HG03558 (cell line): ENCODE measurements at regions not wholly inside any gene's neighbourhood (a gene's known extent, or its start where the extent isn't known, plus 50 kb on each side); places are given as distances from the start of the nearest gene placed in this dataset.
"Not testable (repeated sequence)": the region's sequence is repeated elsewhere in the genome, so short reads cannot be mapped to it uniquely, and the experiment has no call there.

Source experiments
- ATAC-seq: cut with Tn5 transposase; IDR thresholded peaks from one replicate; pipeline ENCODE4 v1.9.1; 2021; ENCODE audit warnings: moderate number of reproducible peaks; ENCODE audit not compliant: unreplicated experiment; ENCODE audit errors: extremely low read depth

DNA sequence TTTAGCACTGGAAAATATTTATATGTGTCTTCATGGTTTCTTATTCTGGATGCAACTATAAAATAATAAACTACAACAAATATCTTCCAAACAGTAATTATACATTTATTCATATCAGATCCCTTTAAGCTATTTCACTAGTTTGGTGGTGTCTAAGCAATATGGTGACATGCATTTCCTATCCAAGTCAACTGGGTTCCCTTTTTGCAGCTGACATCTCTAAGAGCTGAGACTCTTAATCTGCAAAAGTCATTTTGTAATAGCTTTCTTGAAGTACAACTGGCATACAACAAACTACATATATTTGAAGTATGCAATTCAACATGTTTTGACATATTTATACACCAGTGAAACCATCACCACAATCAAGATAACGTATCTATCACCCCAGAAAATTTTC, 59.9 kb upstream of the SLC1A4 start:
- ATAC-seq = no peak

DNA sequence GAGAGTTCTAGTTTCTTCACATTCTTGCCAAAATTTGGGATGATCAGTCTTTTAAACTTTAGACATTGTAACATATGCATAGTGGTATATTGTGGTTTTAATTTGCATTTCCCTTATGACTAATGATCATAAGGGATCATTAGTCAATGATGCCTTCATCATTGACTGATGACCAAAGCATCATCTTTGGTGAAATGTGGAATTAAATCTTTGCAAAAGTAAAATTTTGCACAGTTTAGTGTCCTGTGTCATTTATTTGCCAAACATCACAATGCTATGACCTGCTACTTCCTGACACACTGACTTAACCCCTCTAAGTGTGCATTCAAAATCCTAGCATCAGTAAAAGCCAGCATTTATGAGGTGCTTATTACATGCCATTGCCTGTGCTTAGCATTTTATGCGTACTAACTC, 58.9 kb upstream of the SLC1A4 start:
- no peak for ATAC-seq

DNA sequence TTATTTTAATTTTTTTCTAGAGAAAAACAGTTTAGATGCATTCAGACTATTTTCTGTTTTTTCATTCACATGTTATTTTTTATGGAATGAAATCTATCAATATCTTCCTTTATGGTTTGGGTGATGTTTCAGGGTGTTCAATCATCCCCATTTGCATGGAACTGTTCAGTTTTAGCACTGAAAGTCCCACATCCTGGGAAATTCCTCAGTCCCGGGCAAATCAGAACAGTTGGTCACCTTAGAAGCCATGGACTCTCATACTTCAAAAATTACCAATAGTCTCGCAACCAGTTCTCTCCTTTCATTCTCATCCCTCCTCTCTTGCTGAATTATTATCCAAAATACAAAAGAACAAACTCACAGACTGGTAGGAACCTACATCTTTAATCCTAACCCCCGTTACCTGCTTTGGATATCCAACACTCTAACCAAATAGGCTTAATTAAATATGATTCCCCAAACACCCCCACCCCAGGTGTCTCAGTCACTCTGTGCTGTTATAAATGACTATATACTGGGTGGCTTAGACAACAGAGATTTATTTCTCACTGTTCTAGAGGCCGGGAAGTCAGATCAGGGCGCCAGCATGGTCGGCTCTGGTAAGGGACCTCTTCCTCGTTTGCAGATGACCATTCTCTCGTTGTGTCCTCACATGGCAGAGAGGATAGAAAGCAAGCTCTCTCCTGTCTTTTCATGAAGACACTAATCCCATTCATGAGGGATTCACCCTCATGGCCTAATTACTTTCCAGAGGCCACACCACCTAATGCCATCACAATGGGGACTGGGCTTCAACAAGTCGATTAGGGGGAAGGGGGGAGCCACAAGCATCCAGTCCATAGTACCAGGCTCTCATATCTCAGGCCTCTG, 57.7 kb upstream of the SLC1A4 start:
- no peak for ATAC-seq

DNA sequence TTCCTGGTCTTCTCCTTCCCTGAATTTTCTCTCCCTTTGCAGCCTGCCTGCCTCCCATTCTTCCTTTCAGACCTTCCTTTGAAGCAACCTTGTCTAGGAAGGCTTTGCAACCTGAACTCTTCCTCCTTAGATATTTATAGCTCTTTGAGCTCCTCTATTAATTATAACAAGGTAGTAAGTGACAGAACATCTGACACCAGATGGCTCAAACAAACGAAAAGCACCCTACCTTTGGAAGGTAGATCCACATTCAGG, 57.2 kb upstream of the SLC1A4 start:
- ATAC-seq = no peak

DNA sequence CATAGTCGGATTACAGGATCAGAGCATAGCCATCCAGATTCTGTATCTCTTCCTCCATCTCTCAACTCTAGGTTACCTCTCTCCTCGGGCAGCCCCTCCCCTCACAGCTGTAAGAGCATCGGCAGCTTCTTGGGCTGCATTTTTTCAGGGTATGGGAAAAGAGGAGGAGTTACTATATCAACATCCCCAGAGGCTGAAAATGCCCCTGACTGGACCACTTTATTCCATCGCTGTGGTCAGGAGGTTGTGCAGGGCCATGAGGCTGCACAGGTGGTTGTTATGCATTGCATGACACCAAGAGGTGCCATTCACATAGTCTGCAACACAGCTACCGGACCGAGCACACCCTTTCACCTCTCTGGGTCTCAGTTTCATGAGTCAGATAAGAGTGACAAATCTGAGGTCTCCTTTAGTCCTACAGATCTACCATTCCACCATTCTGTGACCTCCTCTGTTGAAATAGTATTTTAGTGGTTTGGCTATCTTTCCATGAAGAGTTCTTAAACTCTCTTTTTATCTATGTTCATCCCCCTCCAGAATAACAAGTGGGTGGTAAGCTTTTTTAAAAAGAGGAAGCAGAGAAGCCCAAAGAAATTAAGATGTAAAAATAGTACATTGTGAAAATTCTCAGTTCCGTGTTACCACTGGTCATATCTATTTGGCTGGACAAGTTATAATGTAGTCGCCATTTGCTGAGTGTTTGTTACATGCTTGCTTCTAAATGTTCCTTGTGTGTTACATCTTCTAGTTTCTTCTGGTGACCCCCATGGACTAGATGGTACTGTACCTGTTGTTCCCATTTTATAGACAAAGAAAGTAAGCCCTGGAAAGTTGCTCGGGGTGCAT, 56.6 kb upstream of the SLC1A4 start:
- peak; percentile 73 for ATAC-seq

DNA sequence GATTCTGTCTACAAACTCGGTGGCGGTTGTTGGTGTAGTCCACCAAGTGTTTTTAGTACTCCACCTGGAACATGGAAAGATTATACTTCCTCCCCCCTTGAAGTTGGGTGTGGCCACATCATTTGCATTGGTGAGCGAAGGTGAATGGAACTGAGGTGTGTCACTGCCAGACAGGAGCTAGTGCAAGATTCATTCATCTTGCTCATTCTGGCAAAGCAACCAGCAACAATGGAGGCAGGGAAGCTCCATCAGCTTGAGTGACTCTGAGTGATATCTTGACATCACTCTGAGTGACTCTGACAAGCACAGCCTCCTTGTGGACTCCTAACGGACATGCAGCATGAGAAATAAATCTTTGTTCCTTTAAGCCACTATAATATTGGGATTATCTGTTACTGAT, 54.7 kb upstream of the SLC1A4 start:
- ATAC-seq = no peak

DNA sequence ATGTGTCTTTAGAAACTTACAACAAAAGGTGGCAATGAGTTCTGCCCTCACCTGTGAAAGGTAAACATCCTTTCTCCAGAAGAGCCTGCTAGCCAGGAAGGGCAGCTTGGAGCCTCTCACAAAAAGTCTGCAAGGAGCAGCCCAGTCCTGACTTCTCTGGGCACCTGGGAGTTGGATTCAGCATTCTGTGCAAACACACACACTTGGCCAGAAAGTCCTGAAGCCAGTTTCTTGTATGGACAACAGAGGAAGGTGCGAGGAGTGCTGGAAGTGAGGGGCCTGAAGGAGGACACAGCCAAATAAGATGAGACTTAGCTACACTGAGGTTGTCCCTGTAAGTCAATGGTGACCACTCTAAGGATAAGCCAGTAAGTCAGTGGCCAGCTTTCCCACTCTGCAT, 52.4 kb upstream of the SLC1A4 start:
- ATAC-seq = no peak

DNA sequence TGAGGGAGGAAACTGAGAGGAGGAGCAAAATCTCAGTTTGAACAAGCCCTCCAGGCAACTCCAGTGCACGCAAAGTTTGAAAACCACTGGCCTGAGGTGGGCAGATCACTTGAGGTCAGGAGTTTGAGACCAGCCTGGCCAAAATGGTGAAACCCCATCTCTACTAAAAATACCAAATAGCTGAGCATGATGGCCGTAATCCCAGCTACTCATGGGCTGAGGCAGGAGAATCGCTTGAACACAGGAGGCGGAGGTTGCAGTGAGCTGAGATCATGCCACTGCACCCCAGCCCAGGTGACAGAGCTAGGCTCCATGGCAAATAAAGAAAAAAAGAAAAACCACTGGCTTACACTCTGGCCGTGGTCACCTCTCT, 51.9 kb upstream of the SLC1A4 start:
- ATAC-seq = not testable (repeated sequence)

DNA sequence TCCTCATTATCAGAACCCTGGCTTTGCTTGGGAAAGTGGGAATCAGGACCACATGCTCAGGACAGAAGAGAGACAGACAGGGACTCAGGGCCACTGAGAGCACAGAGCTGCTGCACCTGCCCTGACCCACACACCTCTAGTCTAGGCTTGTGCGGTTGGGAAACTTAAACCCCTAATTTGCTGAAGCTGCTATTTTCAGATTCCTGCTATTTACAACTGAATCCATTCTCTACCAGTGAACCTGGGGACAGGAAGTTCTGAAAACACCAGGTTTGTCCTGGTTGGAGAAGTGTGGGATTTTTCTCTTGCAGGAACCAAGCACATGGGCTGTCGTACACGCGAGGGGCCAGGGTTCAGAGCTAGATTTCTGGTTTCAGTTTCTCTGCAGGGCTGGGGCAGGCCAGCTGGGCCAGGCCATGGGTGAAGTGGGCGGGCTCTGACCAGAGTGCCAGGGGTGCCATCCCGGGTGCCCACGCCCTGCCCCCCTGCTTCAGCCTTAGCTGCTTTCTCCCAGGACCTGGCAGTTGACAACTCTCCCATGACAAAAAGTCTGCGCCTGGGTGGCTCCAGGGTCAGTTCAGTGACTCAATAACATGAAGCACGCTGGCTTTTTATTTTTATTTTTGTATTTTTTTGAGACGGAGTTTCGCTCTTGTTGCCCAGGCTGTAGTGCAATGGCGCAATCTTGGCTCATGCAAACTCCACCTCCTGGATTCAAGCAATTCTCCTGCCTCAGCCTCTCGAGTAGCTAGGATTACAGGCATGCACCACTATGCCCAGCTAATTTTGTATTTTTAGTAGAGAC, 51.3 kb upstream of the SLC1A4 start:
- ATAC-seq = no peak

DNA sequence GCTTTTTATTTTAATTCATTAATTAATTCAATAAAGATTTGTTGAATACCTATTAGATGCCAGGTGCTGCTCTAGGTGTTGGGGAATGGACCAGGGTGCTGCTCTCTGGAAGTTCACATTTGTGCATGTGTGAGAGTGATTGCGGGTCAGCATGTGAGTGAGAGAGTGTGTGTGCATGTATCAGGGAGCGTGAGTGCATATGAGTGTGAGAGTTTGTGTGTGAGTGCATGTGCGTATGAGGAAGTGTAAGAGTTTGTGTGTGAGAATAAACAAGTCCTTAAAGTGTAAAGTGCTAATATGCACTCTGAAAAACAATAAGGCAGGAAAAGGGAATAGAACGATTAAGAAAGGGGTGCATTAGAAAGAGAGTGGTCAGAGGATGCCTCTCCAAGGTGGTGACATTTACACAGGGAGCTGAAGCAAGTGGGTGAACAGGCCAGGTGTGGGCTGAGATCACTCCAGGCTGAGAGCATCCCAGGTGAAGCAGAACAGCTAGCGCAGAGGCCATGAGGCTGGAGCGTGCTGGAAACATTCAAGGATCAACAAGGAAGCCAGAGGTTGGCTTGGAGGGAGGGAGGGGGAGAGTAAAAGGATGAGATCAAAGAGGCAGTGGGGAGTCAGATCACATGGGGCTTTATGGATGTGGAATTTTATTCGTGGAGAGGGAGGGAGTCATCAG, 50.5 kb upstream of the SLC1A4 start:
- ATAC-seq = no peak

DNA sequence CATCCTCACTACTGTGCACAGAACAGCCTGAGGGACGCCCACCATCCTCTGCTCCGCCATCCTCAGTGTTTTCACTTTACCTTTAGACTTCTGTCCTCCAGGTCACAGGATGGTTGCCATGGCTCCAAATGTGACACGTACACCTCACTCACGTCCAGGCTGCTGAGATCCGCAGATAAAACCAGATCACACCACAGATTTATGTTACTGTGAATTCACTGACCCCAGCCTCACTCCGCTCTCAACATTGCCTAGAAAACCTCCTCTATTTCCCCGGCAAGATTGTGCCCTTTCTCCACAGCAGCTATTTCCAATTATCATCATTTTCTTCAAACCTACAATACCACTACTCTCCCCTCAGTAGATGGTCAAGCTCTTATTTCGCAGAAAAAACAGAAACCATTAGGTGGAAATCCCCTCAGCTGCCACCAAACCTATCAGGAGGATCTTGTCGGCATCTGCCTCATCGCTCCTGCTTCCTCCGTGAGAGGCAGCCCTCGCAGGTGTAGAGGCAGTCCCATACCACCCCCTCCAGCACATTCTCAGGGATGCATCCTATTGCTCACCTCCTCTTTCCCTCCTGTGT, 49.8 kb upstream of the SLC1A4 start:
- ATAC-seq = no peak
